C4-2B (cell line): ENCODE measurements at regions not wholly inside any gene's neighbourhood (a gene's known extent, or its start where the extent isn't known, plus 50 kb on each side); places are given as distances from the start of the nearest gene placed in this dataset.

Source experiments
- H3K27ac ChIP-seq: fragments of 450-650 bp; 2 replicates; pipeline ENCODE4 v1.5.1; 2017
- ZFX ChIP-seq: fragments of 450-650 bp; IDR thresholded peaks from 2 replicates; pipeline ENCODE4 v1.6.1; 2017
- TF ChIP-seq, protein P1 (sequence below): fragments of 450-650 bp; conservative IDR thresholded peaks from 2 replicates; pipeline ENCODE4 v1.5.1; 2017; ENCODE audit warnings: mild to moderate bottlenecking

DNA sequence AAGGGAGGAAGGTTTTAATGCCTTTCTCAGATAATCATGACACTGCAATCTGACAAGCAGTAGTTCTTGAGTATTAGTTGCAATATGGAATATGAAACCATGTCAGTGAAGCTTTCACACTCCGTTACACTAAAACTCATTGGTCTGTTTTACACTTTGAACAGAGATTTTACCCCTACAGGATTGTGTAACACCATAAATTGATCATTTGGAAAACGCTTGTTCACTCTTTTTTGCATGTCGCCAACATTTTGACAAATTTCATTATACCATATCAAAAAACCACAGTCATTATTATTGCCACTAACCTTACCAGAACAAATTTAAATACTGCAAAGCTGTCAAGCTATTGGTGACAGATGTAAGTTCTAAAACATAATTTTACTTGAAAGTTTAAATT is 404.8 kb upstream of the THBS1 start:
- no peak for TF ChIP-seq ZFX
- TF ChIP-seq, protein P1, sequence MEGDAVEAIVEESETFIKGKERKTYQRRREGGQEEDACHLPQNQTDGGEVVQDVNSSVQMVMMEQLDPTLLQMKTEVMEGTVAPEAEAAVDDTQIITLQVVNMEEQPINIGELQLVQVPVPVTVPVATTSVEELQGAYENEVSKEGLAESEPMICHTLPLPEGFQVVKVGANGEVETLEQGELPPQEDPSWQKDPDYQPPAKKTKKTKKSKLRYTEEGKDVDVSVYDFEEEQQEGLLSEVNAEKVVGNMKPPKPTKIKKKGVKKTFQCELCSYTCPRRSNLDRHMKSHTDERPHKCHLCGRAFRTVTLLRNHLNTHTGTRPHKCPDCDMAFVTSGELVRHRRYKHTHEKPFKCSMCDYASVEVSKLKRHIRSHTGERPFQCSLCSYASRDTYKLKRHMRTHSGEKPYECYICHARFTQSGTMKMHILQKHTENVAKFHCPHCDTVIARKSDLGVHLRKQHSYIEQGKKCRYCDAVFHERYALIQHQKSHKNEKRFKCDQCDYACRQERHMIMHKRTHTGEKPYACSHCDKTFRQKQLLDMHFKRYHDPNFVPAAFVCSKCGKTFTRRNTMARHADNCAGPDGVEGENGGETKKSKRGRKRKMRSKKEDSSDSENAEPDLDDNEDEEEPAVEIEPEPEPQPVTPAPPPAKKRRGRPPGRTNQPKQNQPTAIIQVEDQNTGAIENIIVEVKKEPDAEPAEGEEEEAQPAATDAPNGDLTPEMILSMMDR = no peak
- H3K27ac ChIP-seq = no peak overlapping the region

DNA sequence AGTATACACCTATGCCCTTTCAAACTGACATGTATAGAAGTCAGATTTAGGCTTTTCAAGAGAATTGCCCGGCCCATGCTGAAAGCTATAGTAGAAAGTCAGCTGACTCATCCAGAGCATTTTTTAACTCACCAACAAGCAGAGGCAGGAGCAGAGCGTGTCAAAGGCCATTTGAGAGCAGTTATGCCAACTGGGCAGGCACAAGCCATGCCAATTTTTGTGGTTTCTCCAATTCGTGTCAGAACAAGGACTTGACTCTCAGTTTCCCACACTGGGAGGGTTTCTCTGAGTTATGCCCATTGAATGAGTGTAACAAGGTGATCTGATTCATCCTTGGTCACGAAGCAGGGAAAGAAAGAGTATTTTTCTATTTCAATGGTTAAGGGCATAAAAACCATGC is 403.3 kb upstream of the THBS1 start:
- no peak overlapping the region for H3K27ac ChIP-seq
- no peak for TF ChIP-seq ZFX
- TF ChIP-seq, protein P1 = no peak

DNA sequence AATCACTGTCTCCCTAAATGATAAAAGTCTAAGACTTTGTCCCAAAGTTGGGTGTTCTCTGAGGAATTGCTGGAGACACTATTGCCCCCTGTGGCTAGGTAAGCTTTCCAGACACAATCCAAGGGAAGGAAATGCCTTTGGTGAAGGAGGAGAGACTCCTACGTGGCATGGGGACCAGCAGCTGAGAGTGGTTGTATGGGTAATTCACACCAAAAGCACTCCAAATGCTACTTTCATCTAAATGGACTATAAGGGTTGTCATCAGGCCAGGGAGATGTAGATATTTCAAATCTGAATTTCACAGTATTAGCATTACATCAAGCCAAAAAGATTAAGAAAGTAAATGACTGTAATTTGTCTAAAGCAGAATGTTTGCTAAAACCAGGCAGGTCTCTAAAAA is 400.8 kb upstream of the THBS1 start:
- H3K27ac ChIP-seq = no peak overlapping the region
- TF ChIP-seq, protein P1 = no peak
- no peak for TF ChIP-seq ZFX

DNA sequence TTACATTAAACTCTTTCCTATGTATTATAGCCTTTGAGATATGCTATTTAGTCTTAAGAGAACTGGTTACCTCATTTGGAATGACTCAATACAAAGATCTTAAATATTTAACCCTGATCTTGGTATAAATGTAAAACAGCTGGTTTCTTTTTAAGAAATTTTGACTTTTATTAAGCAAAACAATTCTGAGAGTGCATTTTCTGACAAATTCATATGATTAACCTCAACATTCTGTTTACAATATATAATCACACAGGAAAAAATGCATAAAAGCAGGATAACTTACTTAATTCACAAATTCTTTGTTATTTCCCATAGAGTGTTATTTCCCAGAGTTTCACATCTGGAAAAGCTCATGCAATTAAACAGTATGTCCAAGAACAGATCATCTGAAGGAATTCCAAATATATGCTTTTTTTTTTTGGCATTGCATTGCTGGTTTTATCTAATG is 400.4 kb upstream of the THBS1 start:
- no peak overlapping the region for H3K27ac ChIP-seq
- TF ChIP-seq ZFX = no peak
- TF ChIP-seq, protein P1 = no peak

DNA sequence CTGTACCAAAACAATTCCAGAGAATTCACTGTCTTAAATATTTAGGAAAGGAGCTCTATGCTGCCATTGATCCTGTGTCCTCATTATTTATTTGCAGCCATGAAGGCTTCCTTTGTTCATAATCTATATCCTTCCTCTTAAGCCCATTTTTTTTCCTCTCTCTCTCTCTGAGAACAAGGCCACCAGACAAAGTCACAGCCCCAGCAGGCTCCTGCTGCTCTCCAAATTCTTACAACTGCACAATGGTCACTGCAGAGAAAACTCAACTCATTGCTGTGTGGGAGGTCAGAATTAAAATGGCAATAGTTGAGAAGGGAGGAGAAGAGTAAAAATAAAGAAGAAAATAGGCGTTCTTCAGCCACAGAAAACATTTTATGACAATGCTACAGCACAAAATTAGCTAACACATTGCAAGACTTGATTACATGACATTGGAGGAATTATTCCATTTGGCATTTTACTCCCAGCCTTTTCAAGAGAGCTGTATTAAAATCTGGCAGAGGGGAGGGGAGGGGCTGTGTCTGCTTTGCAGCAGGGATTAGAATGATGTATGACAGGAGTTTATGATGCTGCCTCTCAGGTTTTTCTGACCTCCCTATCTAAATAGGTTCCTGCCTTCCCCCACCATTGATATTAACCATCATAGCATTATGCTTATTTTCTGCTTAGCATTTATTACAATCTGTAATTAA is 399.7 kb upstream of the THBS1 start:
- no peak overlapping the region for H3K27ac ChIP-seq
- TF ChIP-seq ZFX = no peak
- TF ChIP-seq, protein P1 = no peak

DNA sequence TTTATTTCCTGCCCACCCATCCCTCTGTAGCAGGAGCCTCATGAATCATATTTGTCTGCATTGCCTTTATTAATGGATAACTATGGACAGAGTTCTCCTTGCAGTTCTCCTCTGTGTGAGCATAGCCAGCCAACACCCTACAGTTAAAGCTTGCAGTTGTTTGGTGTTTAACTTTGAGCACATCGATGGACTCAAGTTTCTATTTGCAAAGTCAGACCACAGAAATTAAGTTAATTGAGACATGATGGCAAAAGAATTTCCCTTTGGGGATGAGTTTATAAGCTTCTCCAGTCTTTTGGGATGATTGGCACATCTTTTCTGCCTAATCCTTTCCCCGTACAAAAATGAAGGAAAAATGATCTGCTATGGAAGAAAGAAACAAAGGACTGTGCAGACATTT is 398.9 kb upstream of the THBS1 start:
- TF ChIP-seq, protein P1 = no peak
- TF ChIP-seq ZFX = no peak

DNA sequence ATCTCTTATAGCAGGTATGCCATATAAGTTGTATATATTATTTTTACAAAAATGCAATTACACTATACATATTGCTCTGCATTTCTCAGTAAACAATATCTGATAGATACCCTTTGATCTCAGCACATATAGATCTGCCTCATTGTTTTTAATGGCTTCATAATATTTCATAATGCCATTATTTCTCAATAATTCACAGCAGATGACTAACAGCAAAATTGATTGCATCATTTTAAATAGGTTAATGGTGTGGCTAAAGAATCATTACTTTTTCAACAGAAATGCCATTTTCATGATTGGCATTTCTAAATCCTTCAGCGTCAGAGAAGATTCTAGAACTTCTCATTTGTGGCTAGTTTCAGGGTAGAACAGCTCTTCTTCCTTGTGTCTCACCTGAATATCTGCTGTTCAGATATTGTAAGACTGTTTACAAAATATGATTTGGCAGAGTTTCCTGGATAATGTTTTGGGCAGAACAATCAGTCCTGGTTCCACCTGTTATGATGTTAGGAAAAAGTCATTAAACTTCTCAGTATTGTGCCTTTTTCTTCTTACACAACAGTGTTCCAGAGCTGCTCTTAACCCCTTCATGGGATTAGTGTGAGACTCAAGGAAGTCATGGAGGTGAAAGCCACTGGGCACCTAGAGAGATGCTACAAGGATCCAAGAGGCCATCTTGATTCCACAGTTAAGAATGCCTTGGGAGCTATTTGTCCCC is 397.6 kb upstream of the THBS1 start:
- TF ChIP-seq, protein P1 = no peak
- no peak for TF ChIP-seq ZFX
- H3K27ac ChIP-seq = no peak overlapping the region

More for the DNA sequence above, 398.9 kb upstream of the THBS1 start:
- no peak overlapping the region for H3K27ac ChIP-seq
